Osteocyte (in vitro differentiated cells): ENCODE measurements at regions not wholly inside any gene's neighbourhood (a gene's known extent, or its start where the extent isn't known, plus 50 kb on each side); places are given as distances from the start of the nearest gene placed in this dataset.

Experiments used
- DNase-seq: peaks from one replicate; pipeline ENCODE4 v3.0.0; 2021; ENCODE audit warnings: mixed read lengths; ENCODE audit not compliant: unreplicated experiment; ENCODE audit errors: extremely low spot score
- H3K27ac Mint-ChIP-seq: one replicate; pipeline ENCODE4 v1.8.0; 2021; ENCODE audit warnings: mild to moderate bottlenecking, mixed read lengths; ENCODE audit not compliant: unreplicated experiment
- H3K27me3 Mint-ChIP-seq: one replicate; pipeline ENCODE4 v1.8.0; 2021; ENCODE audit warnings: mixed read lengths; ENCODE audit not compliant: unreplicated experiment
- H3K36me3 Mint-ChIP-seq: one replicate; pipeline ENCODE4 v1.8.0; 2021; ENCODE audit warnings: mixed read lengths; ENCODE audit not compliant: unreplicated experiment
- H3K4me1 Mint-ChIP-seq: one replicate; pipeline ENCODE4 v1.8.0; 2021; ENCODE audit warnings: mixed read lengths; ENCODE audit not compliant: unreplicated experiment
- H3K4me3 Mint-ChIP-seq: one replicate; pipeline ENCODE4 v1.8.0; 2021; ENCODE audit warnings: mild to moderate bottlenecking, moderate library complexity, mixed read lengths; ENCODE audit not compliant: unreplicated experiment
- H3K9me3 Mint-ChIP-seq: one replicate; pipeline ENCODE4 v1.8.0; 2021; ENCODE audit warnings: mixed read lengths; ENCODE audit not compliant: unreplicated experiment
- TF ChIP-seq, protein P1 (sequence below): fragments of 200-600 bp; sonication (generic); IDR thresholded peaks from 2 replicates; pipeline ENCODE4 v1.5.0; 2021; ENCODE audit warnings: antibody characterized with exemption, mild to moderate bottlenecking, moderate library complexity

DNA sequence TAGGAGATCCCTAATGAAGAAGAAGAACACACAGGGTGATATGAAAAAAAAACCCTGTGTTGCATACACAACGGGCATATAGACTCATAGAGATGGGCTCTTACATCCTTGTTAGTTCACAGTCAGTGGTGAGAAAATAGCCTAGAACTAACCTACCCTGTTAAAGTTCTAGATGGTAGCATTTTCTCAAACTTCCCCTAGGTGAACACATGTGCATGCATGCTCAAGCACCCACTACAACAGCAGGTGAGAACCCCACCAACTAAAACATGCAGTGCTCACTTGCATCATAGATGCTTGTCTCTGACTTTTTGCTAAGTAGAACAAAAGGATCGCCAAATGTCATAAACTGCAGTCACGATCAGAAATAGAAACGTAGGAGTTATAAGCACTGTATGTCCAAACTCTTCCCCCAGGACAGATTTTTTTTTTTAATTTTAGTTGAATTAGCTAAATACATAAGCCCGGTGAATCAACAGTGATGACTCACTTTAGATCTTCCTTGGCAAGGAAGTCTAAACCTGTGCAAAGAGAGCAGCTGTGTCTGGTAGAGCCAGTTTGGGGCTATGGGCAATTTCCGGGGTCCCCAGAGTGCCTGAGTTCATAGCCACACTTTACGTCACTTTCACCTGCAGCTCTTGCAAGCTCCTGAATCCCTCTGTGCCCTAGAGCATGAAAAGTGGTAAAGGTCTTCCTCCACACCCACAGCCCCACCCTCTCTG is 96.2 kb upstream of the SEMA6D start:
- no peaks in the 10 kb centered on the region for H3K4me1 Mint-ChIP-seq
- no peaks in the 10 kb centered on the region for H3K36me3 Mint-ChIP-seq
- TF ChIP-seq, protein P1, sequence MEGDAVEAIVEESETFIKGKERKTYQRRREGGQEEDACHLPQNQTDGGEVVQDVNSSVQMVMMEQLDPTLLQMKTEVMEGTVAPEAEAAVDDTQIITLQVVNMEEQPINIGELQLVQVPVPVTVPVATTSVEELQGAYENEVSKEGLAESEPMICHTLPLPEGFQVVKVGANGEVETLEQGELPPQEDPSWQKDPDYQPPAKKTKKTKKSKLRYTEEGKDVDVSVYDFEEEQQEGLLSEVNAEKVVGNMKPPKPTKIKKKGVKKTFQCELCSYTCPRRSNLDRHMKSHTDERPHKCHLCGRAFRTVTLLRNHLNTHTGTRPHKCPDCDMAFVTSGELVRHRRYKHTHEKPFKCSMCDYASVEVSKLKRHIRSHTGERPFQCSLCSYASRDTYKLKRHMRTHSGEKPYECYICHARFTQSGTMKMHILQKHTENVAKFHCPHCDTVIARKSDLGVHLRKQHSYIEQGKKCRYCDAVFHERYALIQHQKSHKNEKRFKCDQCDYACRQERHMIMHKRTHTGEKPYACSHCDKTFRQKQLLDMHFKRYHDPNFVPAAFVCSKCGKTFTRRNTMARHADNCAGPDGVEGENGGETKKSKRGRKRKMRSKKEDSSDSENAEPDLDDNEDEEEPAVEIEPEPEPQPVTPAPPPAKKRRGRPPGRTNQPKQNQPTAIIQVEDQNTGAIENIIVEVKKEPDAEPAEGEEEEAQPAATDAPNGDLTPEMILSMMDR: no peak
- H3K4me3 Mint-ChIP-seq: no peak overlapping the region
- H3K27me3 Mint-ChIP-seq: peaks cover 9% of the 10 kb centered on the region
- no peaks in the 10 kb centered on the region for H3K9me3 Mint-ChIP-seq
- H3K27ac Mint-ChIP-seq: no peak overlapping the region
- no peak for DNase-seq

DNA sequence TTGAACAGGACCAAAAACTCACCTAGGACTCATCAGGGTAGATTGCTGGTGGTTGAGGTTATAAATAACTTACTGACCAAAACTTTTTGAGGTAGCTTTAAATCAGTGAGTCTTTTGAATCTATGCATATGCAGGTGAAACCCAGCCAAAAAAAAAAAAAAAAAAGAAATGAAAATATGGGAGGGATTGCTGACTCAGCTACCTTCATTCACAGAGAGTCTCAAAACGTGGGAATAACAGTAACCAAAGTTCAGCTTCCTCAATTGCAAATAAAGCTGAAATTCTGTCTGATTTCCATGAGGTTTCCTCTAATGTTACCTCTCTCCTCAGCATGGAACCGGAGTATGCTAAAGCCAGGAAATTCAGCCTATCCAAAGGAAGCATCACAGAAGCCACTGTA is 95.2 kb upstream of the SEMA6D start:
- TF ChIP-seq, protein P1: no peak
- peaks cover 13% of the 10 kb centered on the region for H3K27me3 Mint-ChIP-seq
- no peaks in the 10 kb centered on the region for H3K4me1 Mint-ChIP-seq
- H3K4me3 Mint-ChIP-seq: no peak overlapping the region
- DNase-seq: no peak
- H3K9me3 Mint-ChIP-seq: no peaks in the 10 kb centered on the region
- no peaks in the 10 kb centered on the region for H3K36me3 Mint-ChIP-seq
- no peak overlapping the region for H3K27ac Mint-ChIP-seq

DNA sequence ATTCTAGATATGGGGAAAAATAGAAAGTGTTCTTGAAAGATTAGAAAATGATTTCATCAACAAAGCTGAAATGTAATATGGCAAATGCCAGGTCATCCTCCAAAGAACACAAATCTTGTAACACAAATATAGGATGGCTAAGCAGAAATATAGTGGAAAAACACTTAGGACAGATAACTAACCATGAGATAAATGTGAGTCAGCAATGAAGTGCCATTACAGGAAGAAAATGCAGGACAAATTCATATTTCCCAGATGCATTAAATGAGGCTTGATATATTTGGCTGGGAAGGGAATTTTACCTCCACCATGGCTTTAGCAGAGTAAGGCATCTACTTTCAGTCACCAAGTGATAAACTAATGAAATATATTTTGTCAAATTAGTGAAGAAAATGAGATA is 92.8 kb upstream of the SEMA6D start:
- no peak overlapping the region for H3K4me3 Mint-ChIP-seq
- TF ChIP-seq, protein P1: no peak

DNA sequence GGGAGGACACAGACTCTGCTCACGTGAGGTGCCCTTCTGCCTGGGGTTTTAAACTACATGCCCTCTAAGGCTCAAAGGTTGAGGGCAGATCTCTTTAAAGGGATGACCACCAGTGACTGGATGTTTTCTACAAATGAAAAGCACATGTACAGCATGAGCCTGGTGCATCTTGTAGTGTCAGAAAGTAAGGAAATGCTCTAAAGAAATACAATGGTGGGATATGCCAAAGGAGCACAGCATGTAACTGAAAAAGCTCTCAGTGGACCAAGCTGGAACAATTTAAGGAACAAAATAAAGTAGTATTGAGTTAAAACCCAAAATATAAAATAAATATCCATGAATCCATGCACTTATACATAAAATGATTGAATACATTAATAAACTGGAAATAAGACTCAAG is 78.3 kb upstream of the SEMA6D start:
- no peak overlapping the region for H3K4me3 Mint-ChIP-seq
- H3K27me3 Mint-ChIP-seq: peaks cover 12% of the 10 kb centered on the region
- no peaks in the 10 kb centered on the region for H3K9me3 Mint-ChIP-seq
- no peaks in the 10 kb centered on the region for H3K36me3 Mint-ChIP-seq
- no peaks in the 10 kb centered on the region for H3K4me1 Mint-ChIP-seq
- no peak for DNase-seq
- TF ChIP-seq, protein P1: no peak
- H3K27ac Mint-ChIP-seq: no peak overlapping the region

More for the DNA sequence above, 92.8 kb upstream of the SEMA6D start:
- H3K27ac Mint-ChIP-seq: no peak overlapping the region
- H3K4me1 Mint-ChIP-seq: no peaks in the 10 kb centered on the region
- peaks cover 20% of the 10 kb centered on the region for H3K27me3 Mint-ChIP-seq
- H3K36me3 Mint-ChIP-seq: no peaks in the 10 kb centered on the region
- DNase-seq: no peak
- no peaks in the 10 kb centered on the region for H3K9me3 Mint-ChIP-seq

DNA sequence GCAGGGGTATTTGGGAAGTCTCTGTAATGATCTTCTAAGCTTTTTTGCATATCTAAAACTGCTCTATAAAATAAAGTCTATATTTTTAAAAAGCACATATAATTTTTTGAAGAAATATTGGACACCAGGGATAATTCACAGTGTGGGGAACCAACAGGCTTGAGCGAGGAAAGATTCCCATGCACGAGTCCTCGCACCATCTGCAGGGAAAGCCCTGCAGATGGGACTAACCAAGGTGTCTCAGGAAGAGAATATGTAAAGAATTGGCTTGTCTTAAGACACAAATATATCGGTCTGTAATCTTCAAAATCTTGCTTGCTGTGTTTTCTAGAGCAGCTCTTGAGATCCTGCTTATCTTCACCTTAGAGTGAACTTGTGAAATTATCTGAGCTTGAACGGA is 77.2 kb upstream of the SEMA6D start:
- Mint-ChIP-seq H3K9me3 (no peaks in the 10 kb centered on the region), H3K27ac (no peak overlapping the region), H3K27me3 (peaks cover 10% of the 10 kb centered on the region), H3K36me3 (no peaks in the 10 kb centered on the region), H3K4me1 (no peaks in the 10 kb centered on the region), H3K4me3 (no peak overlapping the region)
- no peak for DNase-seq
- TF ChIP-seq, protein P1: no peak
